Non-pigmented ciliary epithelial cell (primary cell): ENCODE measurements at regions not wholly inside any gene's neighbourhood (a gene's known extent, or its start where the extent isn't known, plus 50 kb on each side); places are given as distances from the start of the nearest gene placed in this dataset.
"Not testable (repeated sequence)": the region's sequence is repeated elsewhere in the genome, so short reads cannot be mapped to it uniquely, and the experiment has no call there.

Experiments used
- DNase-seq: peaks from one replicate; pipeline ENCODE4 v3.0.0-alpha.2; 2010; ENCODE audit warnings: low read depth

GRCh38 chr3:178099274-178099673 is 437.0 kb upstream of the KCNMB2 start:
- no peak for DNase-seq

GRCh38 chr3:178099862-178100261 is 436.4 kb upstream of the KCNMB2 start:
- DNase-seq = no peak

GRCh38 chr3:178100908-178101307 is 435.3 kb upstream of the KCNMB2 start:
- DNase-seq = no peak

GRCh38 chr3:178103140-178103539 is 433.1 kb upstream of the KCNMB2 start:
- DNase-seq = no peak

GRCh38 chr3:178107804-178108203 is 428.4 kb upstream of the KCNMB2 start:
- DNase-seq = no peak

GRCh38 chr3:178109691-178110090 is 426.5 kb upstream of the KCNMB2 start:
- DNase-seq = no peak

GRCh38 chr3:178112134-178112533 is 424.1 kb upstream of the KCNMB2 start:
- no peak for DNase-seq

- not testable (repeated sequence) for DNase-seq
Observed at GRCh38 chr3:178112552-178112951, 423.7 kb upstream of the KCNMB2 start.

- DNase-seq = no peak
Observed at GRCh38 chr3:178117641-178118040, 418.6 kb upstream of the KCNMB2 start.

- DNase-seq = peak; percentile 47
Observed at GRCh38 chr3:178119608-178120295, 416.5 kb upstream of the KCNMB2 start.

- DNase-seq = no peak
Observed at GRCh38 chr3:178120367-178120766, 415.9 kb upstream of the KCNMB2 start.

- DNase-seq = no peak
Observed at GRCh38 chr3:178126686-178127085, 409.6 kb upstream of the KCNMB2 start.

- no peak for DNase-seq
Observed at GRCh38 chr3:178127221-178127620, 409.0 kb upstream of the KCNMB2 start.

- no peak for DNase-seq
Observed at GRCh38 chr3:178129109-178129508, 407.1 kb upstream of the KCNMB2 start.

- DNase-seq = peak; percentile 61
Observed at GRCh38 chr3:178131801-178132200, 404.4 kb upstream of the KCNMB2 start.

- DNase-seq = no peak
Observed at GRCh38 chr3:178137206-178137605, 399.0 kb upstream of the KCNMB2 start.

GRCh38 chr3:178137831-178138230 is 398.4 kb upstream of the KCNMB2 start:
- no peak for DNase-seq

- DNase-seq = no peak
Observed at GRCh38 chr3:178139116-178139515, 397.1 kb upstream of the KCNMB2 start.

- peak; percentile 24 for DNase-seq
Observed at GRCh38 chr3:178140531-178141304, 395.5 kb upstream of the KCNMB2 start.

GRCh38 chr3:178141305-178141684 is 394.9 kb upstream of the KCNMB2 start:
- not testable (repeated sequence) for DNase-seq

- no peak for DNase-seq
Observed at GRCh38 chr3:178146406-178146831, 389.8 kb upstream of the KCNMB2 start.

GRCh38 chr3:178147001-178147400 is 389.2 kb upstream of the KCNMB2 start:
- DNase-seq = no peak

- no peak for DNase-seq
Observed at GRCh38 chr3:178152031-178152806, 384.0 kb upstream of the KCNMB2 start.
